GM19452 (cell line): ENCODE measurements at regions not wholly inside any gene's neighbourhood (a gene's known extent, or its start where the extent isn't known, plus 50 kb on each side); places are given as distances from the start of the nearest gene placed in this dataset.
A peak's percentile ranks its signal among the peaks of the same experiment; 100 is the strongest.
"Not testable (repeated sequence)": the region's sequence is repeated elsewhere in the genome, so short reads cannot be mapped to it uniquely, and the experiment has no call there.

Experiments
- ATAC-seq: cut with Tn5 transposase; IDR thresholded peaks from one replicate; pipeline ENCODE4 v1.9.1; 2021; ENCODE audit not compliant: unreplicated experiment

DNA sequence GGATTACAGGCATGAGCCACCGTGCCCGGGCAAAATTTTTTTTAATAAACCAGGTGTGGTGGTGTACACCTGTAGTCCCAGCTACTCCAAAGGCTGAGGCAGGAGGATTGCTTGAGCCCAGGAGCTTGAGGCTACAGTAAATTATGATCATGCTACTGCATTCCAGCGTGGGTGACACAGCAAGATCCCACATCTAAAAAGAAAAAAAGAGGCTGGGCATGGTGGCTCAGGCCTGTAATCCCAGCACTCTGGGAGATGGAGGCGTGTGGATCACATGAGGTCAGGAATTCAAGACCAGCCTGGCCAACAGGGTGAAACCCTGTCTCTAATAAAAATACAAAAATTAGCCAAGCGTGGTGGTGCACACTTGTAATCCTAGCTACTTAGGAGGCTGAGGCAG is 125.6 kb downstream of the ZNF281 start:
- ATAC-seq = not testable (repeated sequence)

DNA sequence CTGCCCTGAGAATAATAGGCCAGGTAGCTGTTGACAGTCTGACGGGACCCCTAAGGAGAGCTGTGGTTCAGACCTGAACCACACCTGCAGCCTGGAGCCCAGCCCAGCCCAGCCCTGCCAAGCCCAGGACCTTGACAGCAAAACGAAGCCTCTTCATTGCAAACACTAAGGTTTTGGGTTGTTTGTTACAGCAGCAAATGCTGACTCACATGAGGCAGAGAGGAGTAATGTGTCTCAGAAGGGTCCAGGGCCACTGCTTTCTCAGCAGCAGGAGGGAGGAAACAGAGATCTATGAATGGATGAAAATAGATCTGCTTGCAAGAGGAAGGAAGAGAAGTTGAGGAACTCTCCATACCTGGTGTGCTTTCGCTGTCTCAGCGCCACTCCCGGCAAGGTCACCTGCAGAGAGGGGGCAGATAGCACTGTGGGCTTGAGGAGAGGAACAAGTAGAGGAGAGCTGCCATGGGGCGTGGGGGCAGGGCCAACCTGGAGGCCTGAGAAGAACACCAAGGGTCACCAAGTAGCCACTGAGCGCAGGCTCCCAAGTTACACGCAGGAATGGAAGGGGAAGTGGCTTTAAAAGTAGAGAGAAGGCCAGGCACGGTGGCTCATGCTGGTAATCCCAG is 127.2 kb downstream of the ZNF281 start:
- ATAC-seq = no peak

DNA sequence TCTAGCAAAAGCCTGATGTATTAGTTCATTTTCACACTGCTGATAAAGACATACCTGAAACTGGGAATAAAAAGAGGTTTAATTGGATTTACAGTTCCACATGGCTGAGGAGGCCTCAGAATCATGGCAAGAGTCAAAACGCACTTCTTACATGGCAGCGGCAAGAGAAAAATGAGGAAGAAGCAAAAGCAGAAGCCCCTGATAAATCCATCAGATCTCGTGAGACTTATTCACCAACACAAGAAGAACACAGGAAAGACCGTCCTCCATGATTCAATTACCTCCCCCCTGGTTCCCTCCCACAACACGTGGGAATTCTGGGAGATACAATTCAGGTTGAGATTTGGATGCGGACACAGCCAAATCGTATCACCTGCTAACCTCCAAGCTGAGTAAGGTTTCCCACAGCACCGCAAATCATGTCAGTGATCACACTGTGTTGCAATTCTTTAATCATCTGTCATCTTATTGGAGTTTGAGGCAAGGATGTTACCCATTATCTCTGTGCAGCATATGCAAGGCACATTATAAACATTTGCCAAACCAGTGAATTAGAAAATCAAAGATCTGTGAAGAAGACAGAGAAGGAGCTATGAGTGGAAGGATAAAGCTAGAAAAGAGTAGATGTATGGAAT is 128.5 kb downstream of the ZNF281 start:
- ATAC-seq = no peak

DNA sequence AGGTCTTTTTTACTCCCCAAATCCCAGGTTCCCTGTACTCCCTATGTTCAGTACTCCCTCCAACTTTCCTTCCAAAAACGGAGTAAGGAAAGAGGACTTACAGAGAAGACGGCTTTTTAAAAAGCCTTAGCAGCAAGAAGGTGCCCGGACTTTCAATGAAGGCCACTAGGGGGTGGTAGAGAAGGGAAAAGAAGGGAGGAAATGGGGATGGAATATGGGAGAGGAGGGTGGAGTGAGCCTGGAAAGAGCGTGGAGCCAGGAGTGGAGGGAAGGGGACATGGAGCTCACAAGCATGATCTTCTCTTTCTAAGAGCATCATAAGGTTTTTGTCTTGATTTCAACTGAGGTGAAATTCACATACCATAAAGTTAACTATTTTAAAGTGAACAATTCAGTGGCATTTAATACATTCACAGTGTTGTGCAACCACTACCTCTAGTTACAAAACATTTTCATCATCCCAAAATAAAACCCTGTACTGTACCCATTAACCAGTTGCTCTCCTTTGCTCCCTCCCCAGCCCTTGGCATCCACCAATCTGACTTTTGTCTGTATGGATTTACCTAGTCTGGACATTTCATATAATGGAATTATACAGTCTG is 129.9 kb downstream of the ZNF281 start:
- no peak for ATAC-seq

DNA sequence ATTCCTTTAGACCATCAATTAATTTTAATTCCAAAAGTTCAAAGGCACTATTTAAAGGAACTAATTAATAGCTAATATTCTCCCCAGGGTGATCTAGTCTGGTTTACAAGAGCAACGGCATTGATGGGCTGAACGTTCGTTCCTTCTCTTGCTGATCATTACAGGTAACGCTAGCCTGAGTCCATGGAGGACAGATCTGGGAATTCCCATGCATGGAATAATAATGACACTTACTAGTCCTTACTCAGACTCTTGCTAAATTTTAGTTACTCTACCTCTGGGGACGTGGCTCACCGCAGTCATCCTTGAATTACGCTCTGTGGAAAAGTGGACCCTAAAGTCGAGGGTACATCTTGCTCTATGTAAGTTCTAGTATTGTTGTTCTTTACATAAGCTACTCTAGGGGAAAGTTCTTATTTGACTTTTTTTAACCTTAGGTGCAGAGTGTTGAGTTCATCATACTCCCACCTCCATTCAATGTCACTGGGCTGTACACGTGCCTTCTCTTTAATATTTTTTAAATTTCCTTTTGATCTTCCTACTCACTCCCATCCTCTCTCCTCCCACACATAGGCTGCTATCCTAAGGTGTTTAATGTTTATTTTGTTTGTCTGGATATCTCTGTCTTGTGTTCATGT is 133.9 kb downstream of the ZNF281 start:
- ATAC-seq = no peak

DNA sequence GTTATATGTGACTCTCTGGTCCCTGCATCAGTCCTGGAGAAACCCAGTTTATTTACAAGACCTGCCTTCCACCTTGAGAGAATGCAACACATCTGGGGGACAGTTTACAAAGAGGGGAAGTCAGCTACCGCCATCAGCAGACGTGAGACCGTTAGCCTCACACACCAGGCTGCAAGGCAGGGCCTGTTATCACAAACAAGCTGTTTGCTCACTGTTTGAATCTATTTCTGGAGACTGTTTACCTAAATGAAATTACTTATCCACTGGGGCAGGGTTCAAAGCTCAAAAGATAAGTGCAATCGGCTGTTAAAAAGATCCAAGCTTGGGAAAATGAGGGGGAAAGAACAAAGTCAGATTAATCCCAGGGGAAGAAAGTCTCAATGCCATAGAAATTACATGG is 134.4 kb downstream of the ZNF281 start:
- ATAC-seq = no peak

DNA sequence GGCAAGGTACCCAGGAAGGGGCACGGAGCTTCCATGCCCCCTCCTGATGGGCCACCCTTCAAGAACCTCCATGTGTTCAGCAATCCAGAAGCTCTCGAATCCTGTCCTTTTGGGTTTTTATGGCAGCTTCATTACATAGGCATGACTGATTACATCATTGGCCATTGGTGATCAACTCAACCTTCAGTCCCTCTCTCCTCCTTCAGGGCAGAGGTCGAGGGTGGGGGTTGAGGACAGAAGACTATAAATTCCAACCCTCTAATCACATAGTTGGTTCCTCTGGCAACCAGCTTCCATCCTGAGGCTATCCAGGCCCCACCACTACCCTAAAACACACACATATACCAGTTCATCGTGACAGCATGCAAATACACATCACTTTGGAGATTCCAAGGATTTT is 135.7 kb downstream of the ZNF281 start:
- ATAC-seq = no peak

DNA sequence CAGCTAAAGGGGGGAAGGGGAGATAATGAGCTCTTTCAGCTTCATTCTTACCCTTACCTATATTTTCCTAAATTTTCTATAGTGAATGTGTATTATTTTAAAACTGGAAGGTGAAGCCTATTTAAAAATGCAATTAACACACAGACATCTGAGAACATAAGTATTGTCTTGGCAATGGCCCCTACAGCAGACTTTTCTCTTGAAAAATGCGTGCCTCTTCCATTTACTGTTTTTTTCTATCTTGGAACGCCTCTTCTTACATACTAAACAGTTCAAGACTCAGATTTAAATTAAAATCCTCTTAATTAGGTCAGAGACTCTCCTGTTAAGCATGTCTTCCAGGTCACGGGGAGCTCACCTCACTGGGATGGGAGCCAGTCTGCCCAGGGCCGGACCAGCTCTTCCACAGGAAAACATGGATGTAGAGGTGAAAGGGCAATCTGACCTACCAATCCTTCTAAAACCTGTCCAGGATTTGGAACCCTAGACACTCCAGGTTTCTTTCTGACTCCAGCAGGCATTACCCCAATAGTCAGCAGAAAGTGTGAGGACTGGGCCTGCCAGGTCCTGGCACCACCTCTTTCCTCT is 137.3 kb downstream of the ZNF281 start:
- no peak for ATAC-seq

DNA sequence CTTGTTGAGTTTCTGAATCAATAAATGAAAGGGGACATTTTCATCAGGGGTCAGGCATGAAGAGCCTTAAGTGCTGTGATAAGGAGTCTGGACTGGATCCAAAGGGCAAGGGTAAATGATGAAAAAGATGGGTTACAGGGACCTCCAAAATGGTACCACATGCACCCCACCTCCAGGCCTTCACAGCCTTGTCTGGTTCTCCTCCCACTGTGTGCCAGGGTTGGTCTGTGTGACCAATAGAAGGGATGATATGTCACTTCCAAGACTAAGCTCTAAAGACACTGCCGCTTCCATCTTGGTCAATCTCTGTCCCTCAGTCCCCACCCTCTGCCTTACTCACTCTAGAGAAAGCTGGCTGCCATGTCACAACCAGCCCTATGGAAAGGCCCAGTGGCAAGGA is 140.6 kb downstream of the ZNF281 start:
- no peak for ATAC-seq

DNA sequence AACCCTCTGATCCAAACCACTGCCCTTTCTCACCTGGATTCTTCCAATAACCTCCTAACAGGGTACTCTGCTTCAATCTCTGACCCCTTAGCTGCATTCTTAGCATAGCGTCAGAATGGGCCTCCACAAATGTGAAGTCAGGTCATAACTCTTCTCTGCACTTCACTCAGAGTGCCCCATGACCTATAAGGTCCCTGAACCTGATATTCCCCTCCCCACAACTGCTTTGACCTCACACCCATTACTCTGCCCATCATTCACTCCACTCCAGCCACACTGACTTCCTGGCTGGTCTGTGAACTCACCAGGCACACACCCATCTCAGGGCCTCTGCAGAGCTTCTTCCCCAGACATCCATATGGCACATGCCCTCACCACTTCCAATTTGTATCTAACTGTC is 141.9 kb downstream of the ZNF281 start:
- ATAC-seq = no peak

DNA sequence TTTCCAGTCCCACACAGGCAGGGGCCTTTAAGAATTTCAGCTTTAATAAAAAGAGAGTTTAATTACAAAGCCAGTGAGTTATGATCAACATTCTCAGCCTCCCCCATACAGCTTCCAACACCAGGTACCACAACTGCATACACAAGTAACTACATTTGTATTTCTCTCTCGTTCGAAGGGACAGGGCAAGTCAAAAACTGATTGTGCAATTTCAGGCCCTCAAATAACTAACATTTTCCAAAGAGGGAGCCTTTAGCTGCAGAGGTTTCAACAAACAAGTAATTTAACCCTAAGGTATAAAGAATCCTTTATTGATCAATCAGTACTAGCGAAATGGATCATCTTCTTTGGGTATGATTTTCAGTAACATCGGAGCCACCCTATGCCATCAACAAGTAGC is 142.4 kb downstream of the ZNF281 start:
- no peak for ATAC-seq

DNA sequence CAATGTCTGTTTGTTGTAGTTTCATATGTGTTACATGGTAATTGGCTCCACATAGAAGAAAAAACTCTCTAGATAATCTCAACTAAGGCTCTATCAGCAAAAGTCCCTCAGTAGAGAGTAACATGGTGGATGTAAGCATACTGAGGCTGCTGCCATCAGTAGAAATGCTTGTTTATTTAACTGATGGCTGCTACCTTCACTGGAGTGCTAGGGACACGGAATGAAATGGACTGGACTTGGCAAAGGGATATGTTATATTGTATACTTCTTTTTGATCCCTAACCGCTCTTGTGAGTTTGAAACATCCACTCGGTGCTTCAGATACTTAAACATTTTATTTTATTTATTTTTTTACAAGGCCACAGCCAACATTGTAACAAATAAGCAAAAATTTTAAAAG is 143.0 kb downstream of the ZNF281 start:
- ATAC-seq = no peak

DNA sequence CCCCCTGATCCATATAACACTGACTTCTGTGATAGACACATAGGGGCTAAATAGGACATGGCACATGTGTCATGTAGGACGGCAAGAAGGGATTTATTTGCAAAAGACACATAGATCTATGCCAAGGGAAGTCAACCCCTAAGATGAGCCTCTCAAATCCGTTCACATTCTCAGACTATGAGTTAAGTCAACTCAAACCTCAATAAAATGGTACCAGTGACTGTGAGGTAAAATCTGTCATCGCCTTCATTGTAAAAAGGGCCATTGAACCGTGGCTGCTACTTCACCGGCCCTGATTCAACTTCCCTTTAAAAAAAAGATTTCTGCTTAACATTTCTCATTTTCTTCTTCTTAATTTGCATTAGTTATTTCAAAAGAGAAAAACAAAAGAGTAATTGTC is 144.0 kb downstream of the ZNF281 start:
- no peak for ATAC-seq

DNA sequence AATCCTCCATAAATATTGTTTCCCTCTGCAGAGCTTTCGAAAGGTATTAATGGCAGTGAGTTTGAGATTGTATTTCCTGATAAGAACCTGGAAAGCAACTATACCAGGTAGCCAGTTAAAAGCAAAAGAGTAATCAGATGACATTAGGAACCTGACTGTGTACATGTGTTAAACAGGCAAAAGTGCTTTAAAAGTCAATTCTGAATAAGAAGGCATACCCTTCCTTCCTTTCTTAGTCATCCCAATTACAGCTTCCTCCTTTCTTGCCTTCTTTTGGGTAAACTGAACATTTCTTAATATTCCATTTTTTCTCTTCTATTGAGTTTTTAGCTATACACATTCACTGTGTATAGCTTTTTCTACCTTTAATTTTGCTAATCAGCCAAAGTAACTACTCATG is 144.7 kb downstream of the ZNF281 start:
- no peak for ATAC-seq

DNA sequence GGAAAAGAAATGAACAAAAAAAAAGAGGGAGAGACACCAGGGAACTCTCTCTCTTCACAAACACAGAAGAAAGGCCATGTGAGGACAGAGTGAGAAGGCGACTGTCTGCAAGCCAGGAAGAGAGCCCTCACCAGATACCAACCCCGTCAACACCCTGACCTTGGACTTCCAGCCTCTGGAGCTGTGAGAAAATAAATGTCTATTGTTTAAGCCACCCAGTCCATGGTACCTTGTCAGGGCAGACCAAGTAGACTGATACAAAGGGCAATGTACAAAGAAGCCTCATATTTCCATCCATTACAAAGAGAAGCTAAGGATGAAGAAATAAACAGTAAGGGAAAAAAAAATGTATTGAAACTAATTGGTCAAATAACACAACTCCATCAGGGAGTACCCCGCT is 146.6 kb downstream of the ZNF281 start:
- no peak for ATAC-seq

DNA sequence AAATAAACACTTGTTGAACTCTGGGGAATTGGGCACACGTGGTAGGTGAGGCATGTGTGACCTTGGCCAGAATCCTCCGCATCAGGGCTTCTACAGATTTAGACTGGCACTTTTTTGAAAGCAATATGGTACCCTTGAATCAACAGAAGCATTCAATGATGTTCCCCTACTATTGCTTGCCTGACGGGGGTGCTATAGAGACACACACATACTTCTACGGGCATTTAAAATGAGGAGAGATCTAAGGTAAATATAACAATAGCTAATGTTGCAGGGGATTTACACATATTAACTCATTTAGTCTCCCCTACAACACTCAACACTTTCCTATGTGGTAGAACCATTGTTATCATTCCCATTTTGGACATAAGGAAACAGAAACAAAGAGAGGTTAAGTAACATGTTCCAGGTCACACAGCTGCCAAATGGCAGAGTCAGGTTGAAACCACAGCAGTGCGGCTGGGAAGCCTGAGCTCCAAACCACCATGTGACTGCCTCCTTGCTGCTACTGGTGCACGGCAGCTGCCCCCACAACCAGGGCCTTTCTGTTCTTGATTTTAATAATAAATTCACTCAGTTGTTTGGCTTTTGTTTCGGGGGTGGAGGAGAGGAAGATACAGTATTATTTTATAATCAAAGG is 147.4 kb downstream of the ZNF281 start:
- peak; percentile 72 for ATAC-seq

DNA sequence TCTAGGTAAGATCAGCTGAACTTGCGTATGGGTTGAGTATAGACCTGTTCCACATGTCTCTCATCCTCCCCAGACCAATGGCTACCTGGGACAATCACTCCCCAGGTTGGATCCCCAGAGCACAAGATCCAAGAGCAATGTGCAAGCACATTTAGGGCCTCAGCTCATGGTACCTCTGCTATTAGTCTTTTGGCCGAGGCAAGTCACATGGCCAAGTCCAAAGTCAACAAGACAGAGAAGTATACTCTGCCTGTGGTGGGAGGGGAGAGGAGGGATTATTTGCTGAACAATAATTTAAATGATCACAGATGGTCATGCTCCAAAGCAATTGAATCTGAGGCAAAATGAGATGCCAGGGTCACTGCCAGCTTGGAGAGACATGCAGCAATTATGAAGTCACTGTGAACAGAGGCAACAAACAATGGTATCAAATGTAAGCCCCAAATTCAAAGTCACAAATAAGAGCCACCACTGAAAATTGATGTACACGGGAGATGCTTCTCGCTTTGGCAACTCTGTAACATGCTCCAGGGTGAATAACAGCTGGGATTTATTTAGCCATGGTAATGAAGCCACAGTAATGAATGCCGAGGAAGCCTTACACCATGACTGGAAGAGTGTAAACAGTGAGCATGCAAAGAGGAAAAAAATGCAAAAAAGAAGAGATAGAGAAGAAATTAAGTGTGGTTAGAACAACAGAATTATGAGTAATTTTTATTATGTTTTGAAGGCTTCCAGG is 149.1 kb downstream of the ZNF281 start:
- ATAC-seq = no peak

DNA sequence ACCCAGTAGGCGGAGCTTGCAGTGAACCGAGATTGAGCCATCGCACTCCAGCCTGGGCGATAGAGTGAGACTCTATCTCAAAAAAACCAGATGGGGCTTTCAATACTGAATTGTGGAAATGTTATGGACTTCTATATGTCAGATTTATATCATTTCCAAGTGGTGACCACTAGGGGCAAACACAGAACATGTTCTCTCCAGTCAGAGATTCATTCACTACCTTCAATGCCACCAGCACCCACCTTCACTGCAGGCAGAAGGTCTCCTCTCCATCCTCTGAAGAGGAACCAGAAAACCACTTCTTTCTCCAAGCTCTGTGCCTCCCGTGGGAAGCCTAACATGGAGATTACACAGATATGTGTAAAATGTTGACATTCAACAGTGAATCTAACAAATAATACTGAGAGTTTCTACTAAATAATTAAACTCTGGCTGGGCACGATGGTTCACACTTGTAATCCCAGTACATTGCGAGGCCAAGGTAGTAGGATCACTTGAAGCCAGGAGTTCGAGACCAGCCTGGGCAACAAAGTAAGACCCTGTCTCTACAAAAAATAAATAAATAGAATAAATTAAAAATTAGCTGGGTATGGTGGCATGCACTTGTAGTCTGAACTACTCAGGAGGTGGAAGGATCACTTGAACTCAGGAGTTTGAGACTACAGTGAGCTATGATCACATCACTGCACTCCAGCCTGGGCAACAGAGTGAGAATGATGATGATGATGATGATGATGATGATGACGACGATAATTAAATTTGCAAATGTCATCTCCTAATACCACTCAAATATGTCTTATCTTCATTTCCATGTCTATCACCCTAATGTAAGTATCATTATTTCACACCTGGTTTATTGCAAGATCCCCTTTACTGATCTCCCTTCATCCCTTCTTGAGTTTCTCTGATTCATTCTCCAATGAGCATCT is 151.1 kb downstream of the ZNF281 start:
- no peak for ATAC-seq

DNA sequence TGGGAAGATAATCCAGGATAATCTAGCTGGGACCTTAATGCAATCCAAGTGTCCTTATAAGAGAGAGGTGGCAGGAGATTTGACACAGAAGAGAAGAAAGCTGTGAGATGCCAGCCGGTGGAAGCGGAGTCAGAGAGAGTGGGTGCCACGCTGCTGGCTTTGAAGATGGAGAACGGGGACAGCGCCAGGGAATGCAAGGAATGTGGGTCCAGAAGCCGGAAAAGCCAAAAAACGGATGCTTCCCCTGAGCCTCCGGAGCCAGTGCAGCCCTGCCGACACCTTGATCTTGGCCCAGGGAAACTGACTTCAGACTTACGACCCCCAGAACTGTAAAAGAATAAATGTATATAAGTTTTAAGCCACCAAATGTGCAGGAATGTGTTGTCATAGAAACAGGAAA is 152.6 kb downstream of the ZNF281 start:
- no peak for ATAC-seq

DNA sequence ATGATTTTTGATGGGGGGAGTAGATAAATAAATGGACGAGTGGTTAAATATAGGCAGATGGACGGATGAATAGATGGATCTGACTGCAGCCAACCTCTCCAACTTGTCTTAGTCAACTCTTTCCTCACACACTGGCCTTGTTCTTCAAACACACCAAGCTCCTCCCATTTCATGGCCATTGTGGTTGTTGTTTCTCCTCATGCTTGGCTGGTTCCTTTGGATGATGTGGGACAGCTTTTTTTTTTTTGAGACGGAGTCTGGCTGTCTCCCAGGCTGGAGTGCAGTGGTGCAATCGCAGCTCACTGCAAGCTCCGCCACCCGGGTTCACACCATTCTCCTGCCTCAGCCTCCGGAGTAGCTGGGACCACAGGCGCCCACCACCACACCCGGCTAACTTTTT is 155.2 kb downstream of the ZNF281 start:
- ATAC-seq = not testable (repeated sequence)
